CD4-positive, alpha-beta T cell (primary cell): ENCODE measurements at regions not wholly inside any gene's neighbourhood (a gene's known extent, or its start where the extent isn't known, plus 50 kb on each side); places are given as distances from the start of the nearest gene placed in this dataset.

ENCODE experiments used
- ATAC-seq: fragments of 200-7000 bp; cut with Tn5 transposase; one replicate; pipeline ENCODE4 v1.10.0; 2022; ENCODE audit warnings: mild to moderate bottlenecking; ENCODE audit not compliant: poor library complexity
- CTCF ChIA-PET: fragments of 350-600 bp; sonication (Branson Sonifier 250); formaldehyde crosslinking; loops from one replicate; lab custom pipeline; 2021; ENCODE audit warnings: antibody characterized with exemption, inconsistent platforms; lab: Charles Lee
- POLR2A ChIA-PET: fragments of 350-600 bp; sonication (Branson Sonifier 250); formaldehyde crosslinking; loops from one replicate; lab custom pipeline; 2021; ENCODE audit warnings: antibody characterized with exemption, inconsistent platforms; lab: Charles Lee
- DNase-seq, 14 experiments: peaks; one replicate each; pipeline ENCODE4 v3.0.0-alpha.2; 2013 to 2020; ENCODE audit warnings: mixed read lengths in 2 of 14
- H3K27ac ChIP-seq, 2 donors: one replicate each; pipeline versions ENCODE4 v1.5.1 to v1.7.0; 2013; ENCODE audit warnings: low read length in 2 of 2, low read depth in 1 of 2, mild to moderate bottlenecking in 1 of 2
- H3K27me3 ChIP-seq, 2 experiments: 1 replicate in 1 of 2; 2 replicates in 1 of 2; pipeline versions ENCODE4 v1.6.1 to v1.7.0; 2013; ENCODE audit warnings: low read length in 2 of 2, control low read depth in 1 of 2, mild to moderate bottlenecking in 1 of 2, moderate library complexity in 1 of 2; ENCODE audit not compliant: insufficient read depth in 2 of 2, control insufficient read depth in 1 of 2
- H3K36me3 ChIP-seq: one replicate; pipeline ENCODE4 v1.6.1; 2013; ENCODE audit warnings: low read length, control low read depth; ENCODE audit not compliant: insufficient read depth
- H3K4me1 ChIP-seq: one replicate; pipeline ENCODE4 v1.6.1; 2013; ENCODE audit warnings: low read length, control low read depth; ENCODE audit not compliant: insufficient read depth
- H3K4me3 ChIP-seq: one replicate; pipeline ENCODE4 v1.5.1; 2013; ENCODE audit warnings: mild to moderate bottlenecking, low read length, moderate library complexity
- H3K9me3 ChIP-seq, 2 experiments: 1 replicate in 1 of 2; 2 replicates in 1 of 2; pipeline versions ENCODE4 v1.6.1 to v1.7.0; 2013; ENCODE audit warnings: low read length in 2 of 2, mild to moderate bottlenecking in 2 of 2, control low read depth in 1 of 2, moderate library complexity in 1 of 2; ENCODE audit not compliant: control insufficient read depth in 1 of 2, insufficient read depth in 1 of 2
- H3K27ac Mint-ChIP-seq: one replicate; pipeline ENCODE4 v1.8.0; 2020; ENCODE audit warnings: mixed read lengths
- H3K27me3 Mint-ChIP-seq: one replicate; pipeline ENCODE4 v1.8.0; 2021; ENCODE audit warnings: mixed read lengths
- H3K36me3 Mint-ChIP-seq: one replicate; pipeline ENCODE4 v1.8.0; 2021; ENCODE audit warnings: low read depth, mixed read lengths
- H3K4me1 Mint-ChIP-seq: one replicate; pipeline ENCODE4 v1.8.0; 2021; ENCODE audit warnings: low read depth, mixed read lengths
- H3K4me3 Mint-ChIP-seq: one replicate; pipeline ENCODE4 v1.8.0; 2020; ENCODE audit warnings: mild to moderate bottlenecking, mixed read lengths
- H3K9me3 Mint-ChIP-seq: one replicate; pipeline ENCODE4 v1.8.0; 2020; ENCODE audit warnings: mixed read lengths
- intact Hi-C, 2 experiments: fragments of 100-400 bp; cut with DNase I in 1 of 2; cut with micrococcal nuclease in 1 of 2; formaldehyde crosslinking; loops; one replicate each; pipeline versions ENCODE4 v1.15.1 to v1.9.0; 2023 to 2025; cut with DNase I, micrococcal nuclease
- TF ChIP-seq, protein P1 (sequence below): fragments of 200-600 bp; IDR thresholded peaks from one replicate; pipeline ENCODE4 v1.8.0; 2022; ENCODE audit warnings: antibody characterized with exemption, mild to moderate bottlenecking

DNA sequence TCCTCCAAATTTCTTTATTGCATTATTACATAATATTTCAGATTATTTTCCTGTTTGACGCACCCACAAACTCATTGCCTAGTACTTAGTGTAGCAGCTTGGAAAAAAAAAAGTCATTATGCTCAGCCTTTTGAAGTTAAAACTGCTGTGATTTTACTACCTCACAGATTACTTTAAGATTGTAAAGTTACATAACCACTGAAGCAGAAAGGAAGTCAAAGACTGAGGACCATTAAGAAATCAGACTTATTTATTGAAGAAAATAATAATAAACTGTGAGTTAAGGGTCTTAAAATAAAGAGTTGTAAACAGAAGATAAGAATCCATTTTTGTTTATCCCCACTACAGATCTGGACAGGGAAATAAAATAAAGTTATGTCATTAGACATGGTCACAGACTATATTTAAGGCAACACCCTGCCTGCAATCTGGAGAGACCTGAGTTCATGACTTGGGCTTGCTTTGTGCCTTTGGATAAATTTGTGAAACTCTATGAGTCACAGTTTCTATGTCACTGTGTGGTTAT lies 212.1 kb upstream of the ROBO2 start:
- Mint-ChIP-seq H3K27ac (no peak overlapping the region), H3K4me1 (no peaks in the 10 kb centered on the region), H3K36me3 (no peaks in the 10 kb centered on the region), H3K27me3 (no peaks in the 10 kb centered on the region), H3K4me3 (no peak overlapping the region), H3K9me3 (peaks cover 16% of the 10 kb centered on the region)
- POLR2A ChIA-PET: no interaction called here
- ATAC-seq: no peak
- TF ChIP-seq, protein P1, sequence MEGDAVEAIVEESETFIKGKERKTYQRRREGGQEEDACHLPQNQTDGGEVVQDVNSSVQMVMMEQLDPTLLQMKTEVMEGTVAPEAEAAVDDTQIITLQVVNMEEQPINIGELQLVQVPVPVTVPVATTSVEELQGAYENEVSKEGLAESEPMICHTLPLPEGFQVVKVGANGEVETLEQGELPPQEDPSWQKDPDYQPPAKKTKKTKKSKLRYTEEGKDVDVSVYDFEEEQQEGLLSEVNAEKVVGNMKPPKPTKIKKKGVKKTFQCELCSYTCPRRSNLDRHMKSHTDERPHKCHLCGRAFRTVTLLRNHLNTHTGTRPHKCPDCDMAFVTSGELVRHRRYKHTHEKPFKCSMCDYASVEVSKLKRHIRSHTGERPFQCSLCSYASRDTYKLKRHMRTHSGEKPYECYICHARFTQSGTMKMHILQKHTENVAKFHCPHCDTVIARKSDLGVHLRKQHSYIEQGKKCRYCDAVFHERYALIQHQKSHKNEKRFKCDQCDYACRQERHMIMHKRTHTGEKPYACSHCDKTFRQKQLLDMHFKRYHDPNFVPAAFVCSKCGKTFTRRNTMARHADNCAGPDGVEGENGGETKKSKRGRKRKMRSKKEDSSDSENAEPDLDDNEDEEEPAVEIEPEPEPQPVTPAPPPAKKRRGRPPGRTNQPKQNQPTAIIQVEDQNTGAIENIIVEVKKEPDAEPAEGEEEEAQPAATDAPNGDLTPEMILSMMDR: no peak
- intact Hi-C loops: no loop called here
- CTCF ChIA-PET: no interaction called here
- peaks cover 3 to 6% of the 10 kb centered on the region in 2 experiments for H3K9me3 ChIP-seq
- no peak for DNase-seq
- no peak overlapping the region for H3K4me3 ChIP-seq
- H3K27me3 ChIP-seq: no peaks in the 10 kb centered on the region
- no peaks in the 10 kb centered on the region for H3K36me3 ChIP-seq
- no peaks in the 10 kb centered on the region for H3K4me1 ChIP-seq
- H3K27ac ChIP-seq: no peak overlapping the region

DNA sequence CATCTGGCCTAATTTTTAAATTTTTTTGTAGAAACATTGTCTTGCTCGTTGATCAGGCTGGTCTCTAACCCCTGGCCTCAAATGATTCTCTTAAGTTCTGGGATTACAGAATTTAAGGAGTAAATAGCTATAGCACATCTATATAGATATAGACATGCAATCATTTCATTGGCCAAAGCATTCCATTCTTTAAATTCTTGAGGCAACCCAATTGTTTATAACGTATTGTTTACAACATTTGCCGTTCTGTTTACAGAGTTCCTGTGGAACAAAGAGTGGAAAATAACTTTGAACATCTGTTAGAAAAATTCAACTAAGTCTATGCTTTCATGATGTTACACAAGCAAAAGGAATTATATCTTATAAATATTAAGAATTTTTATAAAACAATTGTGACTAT lies 205.2 kb upstream of the ROBO2 start:
- no peak overlapping the region for H3K27ac ChIP-seq
- no peaks in the 10 kb centered on the region for H3K4me1 Mint-ChIP-seq
- DNase-seq (no peak), ATAC-seq (no peak)
- no peaks in the 10 kb centered on the region for H3K36me3 Mint-ChIP-seq
- H3K4me3 Mint-ChIP-seq: no peak overlapping the region
- no peaks in the 10 kb centered on the region for H3K27me3 Mint-ChIP-seq
- H3K36me3 ChIP-seq: no peaks in the 10 kb centered on the region
- H3K4me1 ChIP-seq: no peaks in the 10 kb centered on the region
- no peaks in the 10 kb centered on the region for H3K27me3 ChIP-seq
- POLR2A ChIA-PET: no interaction called here
- intact Hi-C loops: loop anchor here in 1 of 2 experiments (10.0 kb wide), 1 partner anchor 50 kb away; no protein-coding TSS in a partner anchor
- H3K4me3 ChIP-seq: no peak overlapping the region
- peaks cover 0 to 1% of the 10 kb centered on the region in 2 experiments for H3K9me3 ChIP-seq
- CTCF ChIA-PET: no interaction called here
- TF ChIP-seq, protein P1: no peak
- peaks cover 15% of the 10 kb centered on the region for H3K9me3 Mint-ChIP-seq
- no peak overlapping the region for H3K27ac Mint-ChIP-seq

GRCh38 chr3:76841747-76842146 lies 198.2 kb upstream of the ROBO2 start:
- Mint-ChIP-seq H3K27ac (no peak overlapping the region), H3K27me3 (no peaks in the 10 kb centered on the region), H3K4me3 (no peak overlapping the region)

More at GRCh38 chr3:76841747-76842146, 198.2 kb upstream of the ROBO2 start:
- no peaks in the 10 kb centered on the region for H3K36me3 ChIP-seq
- H3K27me3 ChIP-seq: no peaks in the 10 kb centered on the region
- H3K27ac ChIP-seq: no peak overlapping the region
- H3K9me3 ChIP-seq: no peaks in the 10 kb centered on the region
- H3K4me1 ChIP-seq: no peaks in the 10 kb centered on the region
- no peak for DNase-seq
- TF ChIP-seq, protein P1: no peak
- Mint-ChIP-seq H3K4me1 (no peaks in the 10 kb centered on the region), H3K36me3 (no peaks in the 10 kb centered on the region), H3K9me3 (peaks cover 9% of the 10 kb centered on the region)
- ChIA-PET POLR2A (no interaction called here), CTCF (no interaction called here)
- ATAC-seq: no peak
- no peak overlapping the region for H3K4me3 ChIP-seq
- intact Hi-C loops: no loop called here
